ENCODE measurements at regions not wholly inside any gene's neighbourhood (a gene's known extent, or its start where the extent isn't known, plus 50 kb on each side); places are given as distances from the start of the nearest gene placed in this dataset.
"Not testable (repeated sequence)": the region's sequence is repeated elsewhere in the genome, so short reads cannot be mapped to it uniquely, and the experiment has no call there.

GRCh38 chr2:65931056-65931455 is 498.7 kb upstream of the SPRED2 start:
- no peak for FAIRE-seq
- no peak for DNase-seq (ENCODE audit: extremely low spot score, insufficient read length, low read depth)

GRCh38 chr2:65930259-65930658 is 497.9 kb upstream of the SPRED2 start:
- DNase-seq (ENCODE audit: extremely low spot score, insufficient read length, low read depth) (no peak), FAIRE-seq (no peak)

- FAIRE-seq, result not testable (repeated sequence)
Measured at GRCh38 chr2:65929664-65930063, 497.3 kb upstream of the SPRED2 start.

GRCh38 chr2:65922794-65923193 is 490.4 kb upstream of the SPRED2 start:
- FAIRE-seq (no peak), DNase-seq (ENCODE audit: extremely low spot score, insufficient read length, low read depth) (no peak)

More at GRCh38 chr2:65929664-65930063, 497.3 kb upstream of the SPRED2 start:
- DNase-seq (ENCODE audit: extremely low spot score, insufficient read length, low read depth), result not testable (repeated sequence)

GRCh38 chr2:65922030-65922429 is 489.6 kb upstream of the SPRED2 start:
- FAIRE-seq, result no peak
- no peak for DNase-seq (ENCODE audit: extremely low spot score, insufficient read length, low read depth)

- FAIRE-seq (no peak), DNase-seq (ENCODE audit: extremely low spot score, insufficient read length, low read depth) (no peak)
Measured at GRCh38 chr2:65921116-65921515, 488.7 kb upstream of the SPRED2 start.

- DNase-seq (ENCODE audit: extremely low spot score, insufficient read length, low read depth), result no peak
- no peak for FAIRE-seq
Measured at GRCh38 chr2:65920659-65921058, 488.3 kb upstream of the SPRED2 start.

GRCh38 chr2:65919550-65920188 is 487.3 kb upstream of the SPRED2 start:
- FAIRE-seq (no peak), DNase-seq (ENCODE audit: extremely low spot score, insufficient read length, low read depth) (no peak)

GRCh38 chr2:65918760-65919187 is 486.4 kb upstream of the SPRED2 start:
- FAIRE-seq (no peak), DNase-seq (ENCODE audit: extremely low spot score, insufficient read length, low read depth) (no peak)

GRCh38 chr2:65917986-65918385 is 485.6 kb upstream of the SPRED2 start:
- no peak for DNase-seq (ENCODE audit: extremely low spot score, insufficient read length, low read depth)
- no peak for FAIRE-seq

GRCh38 chr2:65916785-65917295 is 484.4 kb upstream of the SPRED2 start:
- FAIRE-seq (no peak), DNase-seq (ENCODE audit: extremely low spot score, insufficient read length, low read depth) (no peak)

- DNase-seq (ENCODE audit: extremely low spot score, insufficient read length, low read depth) (no peak), FAIRE-seq (no peak)
Measured at GRCh38 chr2:65916177-65916576, 483.8 kb upstream of the SPRED2 start.

- DNase-seq (ENCODE audit: extremely low spot score, insufficient read length, low read depth) (no peak), FAIRE-seq (no peak)
Measured at GRCh38 chr2:65915273-65915672, 482.9 kb upstream of the SPRED2 start.

GRCh38 chr2:65914244-65914786 is 481.9 kb upstream of the SPRED2 start:
- FAIRE-seq (no peak), DNase-seq (ENCODE audit: extremely low spot score, insufficient read length, low read depth) (no peak)

GRCh38 chr2:65913813-65914212 is 481.4 kb upstream of the SPRED2 start:
- no peak for DNase-seq (ENCODE audit: extremely low spot score, insufficient read length, low read depth)
- FAIRE-seq, result no peak

- FAIRE-seq (no peak), DNase-seq (ENCODE audit: extremely low spot score, insufficient read length, low read depth) (no peak)
Measured at GRCh38 chr2:65901756-65902155, 469.4 kb upstream of the SPRED2 start.

- no peak for FAIRE-seq
- no peak for DNase-seq (ENCODE audit: extremely low spot score, insufficient read length, low read depth)
Measured at GRCh38 chr2:65896446-65896845, 464.0 kb upstream of the SPRED2 start.

- DNase-seq (ENCODE audit: extremely low spot score, insufficient read length, low read depth); FAIRE-seq: not testable (repeated sequence)
Measured at GRCh38 chr2:65890131-65890530, 457.7 kb upstream of the SPRED2 start.

GRCh38 chr2:65885266-65885665 is 452.9 kb upstream of the SPRED2 start:
- FAIRE-seq, result no peak
- DNase-seq (ENCODE audit: extremely low spot score, insufficient read length, low read depth), result no peak

GRCh38 chr2:65881592-65881991 is 449.2 kb upstream of the SPRED2 start:
- FAIRE-seq, result no peak
- DNase-seq (ENCODE audit: extremely low spot score, insufficient read length, low read depth), result no peak

- FAIRE-seq (no peak), DNase-seq (ENCODE audit: extremely low spot score, insufficient read length, low read depth) (no peak)
Measured at GRCh38 chr2:65880436-65880835, 448.0 kb upstream of the SPRED2 start.

GRCh38 chr2:65878011-65878340 is 445.6 kb upstream of the SPRED2 start:
- FAIRE-seq (no peak), DNase-seq (ENCODE audit: extremely low spot score, insufficient read length, low read depth) (no peak)

Data from GM18507 (cell line).